ENCODE measurements at regions not wholly inside any gene's neighbourhood (a gene's known extent, or its start where the extent isn't known, plus 50 kb on each side); places are given as distances from the start of the nearest gene placed in this dataset.

- TF ChIP-seq TAF1 (IDR thresholded peaks at IDR 0.05; ENCODE audit: borderline replicate concordance, low read depth, low read length) (no peak), POLR2A (IDR thresholded peaks at IDR 0.05; ENCODE audit: low read depth, low read length) (no peak)
Observed at GRCh38 chr3:71857956-71858355, 73.0 kb upstream of the PROK2 start.
